SK-N-SH (cell line): ENCODE measurements at regions not wholly inside any gene's neighbourhood (a gene's known extent, or its start where the extent isn't known, plus 50 kb on each side); places are given as distances from the start of the nearest gene placed in this dataset.

Source experiments
- CTCF ChIA-PET: fragments of 300-600, 350-600 bp; formaldehyde crosslinking; extraction: SDS; loops from one replicate; lab custom pipeline; 2021; lab: Yijun Ruan, JAX
- POLR2A ChIA-PET: fragments of 350-600 bp; sonication (Branson Sonifier 250); formaldehyde crosslinking; extraction: SDS; loops from one replicate; lab custom pipeline; 2020; ENCODE audit warnings: antibody characterized with exemption, inconsistent platforms; lab: Yijun Ruan, JAX
- DNase-seq: peaks from one replicate; pipeline ENCODE4 v3.0.0; 2012
- H2AFZ ChIP-seq: fragments of 200-600 bp; sonication (generic); 2 replicates; pipeline ENCODE4 v1.8.1; 2016; ENCODE audit warnings: antibody characterized with exemption, mild to moderate bottlenecking, low read depth
- H3F3A ChIP-seq: fragments of 200-600 bp; sonication (generic); replicated peaks from 2 replicates; pipeline ENCODE3; 2016; ENCODE audit warnings: antibody characterized with exemption, mild to moderate bottlenecking; ENCODE audit not compliant: insufficient read depth
- H3K27ac ChIP-seq, 2 experiments: fragments of 200-500 bp in 1 of 2; fragments of 200-600 bp in 1 of 2; sonication (Bioruptor generic) in 1 of 2; sonication (generic), shearing (Covaris generic) in 1 of 2; 2 replicates each; pipeline versions ENCODE4 v1.5.1 to v1.6.1; 2014 to 2016; ENCODE audit warnings: low read depth in 2 of 2, inconsistent platforms in 1 of 2, low read length in 1 of 2, mild to moderate bottlenecking in 1 of 2, mixed read lengths in 1 of 2
- H3K27me3 ChIP-seq: fragments of 200-600 bp; sonication (generic), shearing (Covaris generic); 2 replicates; pipeline ENCODE4 v1.6.1; 2016; ENCODE audit warnings: mixed run types; ENCODE audit not compliant: insufficient read depth
- H3K36me3 ChIP-seq, 2 experiments: fragments of 200-500 bp in 1 of 2; fragments of 200-600 bp in 1 of 2; sonication (Bioruptor generic) in 1 of 2; sonication (generic) in 1 of 2; replicated peaks in 1 of 2; 2 replicates each; pipeline versions ENCODE3 to v1.5.1; 2014 to 2016; ENCODE audit warnings: low read length in 1 of 2, mild to moderate bottlenecking in 1 of 2; ENCODE audit not compliant: insufficient read depth in 2 of 2, control insufficient read depth in 1 of 2
- H3K4me1 ChIP-seq, 2 experiments: fragments of 200-500 bp in 1 of 2; fragments of 200-600 bp in 1 of 2; sonication (Bioruptor generic) in 1 of 2; sonication (generic), shearing (Covaris generic) in 1 of 2; 2 replicates each; pipeline versions ENCODE4 v1.5.1 to v1.6.1; 2014 to 2016; ENCODE audit warnings: low read depth in 1 of 2, low read length in 1 of 2, mixed run types in 1 of 2; ENCODE audit not compliant: insufficient read depth in 2 of 2, control insufficient read depth in 1 of 2
- H3K4me2 ChIP-seq: fragments of 200-600 bp; sonication (generic), shearing (Covaris generic); 2 replicates; pipeline ENCODE4 v1.6.1; 2017; ENCODE audit warnings: mixed run types
- H3K4me3 ChIP-seq, 2 experiments: fragments of 200-500 bp in 1 of 2; fragments of 200-600 bp in 1 of 2; sonication (Bioruptor generic) in 1 of 2; sonication (generic), shearing (Covaris generic) in 1 of 2; 2 replicates each; pipeline versions ENCODE4 v1.5.1 to v1.8.1; 2014 to 2016; ENCODE audit warnings: low read depth in 2 of 2, inconsistent platforms in 1 of 2, low read length in 1 of 2, mild to moderate bottlenecking in 1 of 2, mixed read lengths in 1 of 2, moderate library complexity in 1 of 2
- H3K79me2 ChIP-seq: fragments of 200-600 bp; sonication (generic); 2 replicates; pipeline ENCODE4 v1.8.1; 2017; ENCODE audit warnings: mild to moderate bottlenecking; ENCODE audit not compliant: insufficient read depth
- H3K9ac ChIP-seq: fragments of 200-600 bp; sonication (generic); 2 replicates; pipeline ENCODE4 v1.6.1; 2017; ENCODE audit warnings: mixed run types
- H3K9me2 ChIP-seq: fragments of 200-600 bp; sonication (generic); 2 replicates; pipeline ENCODE4 v1.6.1; 2017; ENCODE audit warnings: mixed run types
- H3K9me3 ChIP-seq: fragments of 200-600 bp; sonication (generic); 2 replicates; pipeline ENCODE4 v1.6.1; 2017; ENCODE audit warnings: mixed run types, mild to moderate bottlenecking, moderate library complexity
- H4K20me1 ChIP-seq: fragments of 200-600 bp; sonication (generic); 2 replicates; pipeline ENCODE4 v1.6.1; 2017; ENCODE audit warnings: mild to moderate bottlenecking, mixed run types; ENCODE audit not compliant: insufficient read depth
- FOXM1 ChIP-seq: IDR thresholded peaks from 2 replicates; pipeline ENCODE4 v1.4.0; 2012; ENCODE audit warnings: low read depth, mild to moderate bottlenecking
- NFIC ChIP-seq: IDR thresholded peaks from 2 replicates; pipeline ENCODE4 v1.4.0; 2012; ENCODE audit warnings: borderline replicate concordance
- NRF1 ChIP-seq: IDR thresholded peaks from 2 replicates; pipeline ENCODE4 v1.6.1; 2012; ENCODE audit warnings: low read depth, mild to moderate bottlenecking, low read length
- RFX5 ChIP-seq: IDR thresholded peaks from 2 replicates; pipeline ENCODE4 v1.6.1; 2012; ENCODE audit warnings: mild to moderate bottlenecking, improper control_type of control experiment, low read length
- RXRA ChIP-seq: IDR thresholded peaks from 2 replicates; pipeline ENCODE4 v1.4.0; 2012; ENCODE audit warnings: low read depth, mild to moderate bottlenecking, borderline replicate concordance
- SMC3 ChIP-seq: IDR thresholded peaks from 2 replicates; pipeline ENCODE4 v1.6.1; 2012; ENCODE audit warnings: low read depth, low read length, improper control_type of control experiment
- TAF1 ChIP-seq: IDR thresholded peaks from 2 replicates; pipeline ENCODE4 v1.6.1; 2012; ENCODE audit warnings: low read depth, mild to moderate bottlenecking, low read length, moderate library complexity, borderline replicate concordance
- TCF12 ChIP-seq: IDR thresholded peaks from 2 replicates; pipeline ENCODE4 v1.4.0; 2012
- TEAD4 ChIP-seq: IDR thresholded peaks from 2 replicates; pipeline ENCODE4 v1.4.0; 2012; ENCODE audit warnings: mild to moderate bottlenecking, borderline replicate concordance; ENCODE audit not compliant: insufficient read depth
- WGBS: methylation state at CpG from one replicate; pipeline ENCODE4 v1.1.6; 2017; ENCODE audit warnings: low lambda C conversion rate; 5-methylcytosine and 5-hydroxymethylcytosine counted together
- TF ChIP-seq, protein P1 (sequence below): fragments of 150-350 bp; IDR thresholded peaks from 2 replicates; pipeline ENCODE4 v1.6.1; 2016; ENCODE audit warnings: mild to moderate bottlenecking, low read depth, low read length
- TF ChIP-seq, protein P2 (sequence below): fragments of 200-600 bp; sonication (generic); IDR thresholded peaks from 2 replicates; pipeline ENCODE4 v1.6.1; 2017; ENCODE audit warnings: antibody characterized with exemption, mild to moderate bottlenecking, moderate library complexity

DNA sequence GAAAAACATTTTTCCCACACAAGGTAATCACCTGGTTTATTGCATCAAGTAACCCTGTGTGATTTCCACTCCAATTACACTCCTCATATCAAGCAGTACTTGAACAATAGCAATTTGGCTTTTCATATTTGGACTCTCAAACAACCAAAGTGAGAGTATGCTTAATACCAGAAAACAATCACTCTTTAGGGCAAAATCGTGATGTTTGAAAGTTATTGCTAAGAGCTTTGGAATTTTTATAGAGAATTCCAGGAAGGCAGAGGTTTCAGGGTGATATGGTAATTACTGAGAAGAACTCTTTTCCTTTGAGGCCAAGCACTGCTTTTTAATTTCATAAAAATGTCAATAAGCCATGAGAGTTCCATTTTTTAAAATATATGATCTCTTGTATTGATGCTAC is 779.5 kb upstream of the LRRTM1 start:
- Histone ChIP-seq H3F3A (no peaks in the 10 kb centered on the region), H4K20me1 (no peaks in the 10 kb centered on the region), H3K9me2 (no peaks in the 10 kb centered on the region), H3K79me2 (no peaks in the 10 kb centered on the region), H3K27ac (no peak overlapping the region), H3K9ac (no peak overlapping the region), H3K4me3 (no peak overlapping the region), H3K36me3 (no peaks in the 10 kb centered on the region), H3K4me1 (no peaks in the 10 kb centered on the region), H3K4me2 (no peak overlapping the region), H3K27me3 (no peaks in the 10 kb centered on the region), H2AFZ (no peak overlapping the region), H3K9me3 (no peaks in the 10 kb centered on the region)
- WGBS = 0% methylated on average over 1 of the region's 1 CpG
- ChIA-PET POLR2A (no interaction called here), CTCF (no interaction called here)
- DNase-seq = no peak
- TF ChIP-seq SMC3 (no peak), FOXM1 (no peak)

DNA sequence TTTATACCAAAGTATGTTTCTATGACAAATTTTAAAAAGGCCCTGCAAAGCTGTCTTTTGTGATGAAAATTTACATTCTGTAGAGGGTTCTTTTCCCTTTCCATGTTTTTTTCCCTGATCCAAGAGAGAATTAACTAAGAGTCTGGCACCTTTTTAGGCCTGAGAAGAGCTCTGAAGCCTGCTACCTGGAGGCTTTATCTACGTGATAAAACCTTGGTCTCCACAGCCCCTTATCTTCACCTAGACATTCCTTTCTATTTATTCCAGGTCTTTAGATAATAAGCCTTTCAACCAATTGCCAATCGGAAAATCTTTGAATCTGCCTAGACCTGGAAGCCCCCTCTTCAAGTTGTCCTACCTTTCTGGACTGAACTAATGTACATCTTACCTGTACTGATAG is 774.1 kb upstream of the LRRTM1 start:
- no peak overlapping the region for H3K4me2 ChIP-seq
- POLR2A ChIA-PET = no interaction called here
- H3K4me1 ChIP-seq = no peaks in the 10 kb centered on the region
- CTCF ChIA-PET = interaction anchor here (0.5 to 1.2 kb wide), 3 partner anchors 11 to 188 kb away, joined by 3 to 4 read pairs (median 3); no protein-coding TSS in a partner anchor
- H3K9me2 ChIP-seq = no peaks in the 10 kb centered on the region
- H3K36me3 ChIP-seq = no peaks in the 10 kb centered on the region
- no peaks in the 10 kb centered on the region for H3F3A ChIP-seq
- no peaks in the 10 kb centered on the region for H4K20me1 ChIP-seq
- no peak overlapping the region for H3K4me3 ChIP-seq
- TF ChIP-seq RXRA (no peak), RFX5 (no peak), TAF1 (no peak), TEAD4 (no peak), NFIC (no peak), TCF12 (no peak), SMC3 (no peak), NRF1 (no peak)
- TF ChIP-seq, protein P1, sequence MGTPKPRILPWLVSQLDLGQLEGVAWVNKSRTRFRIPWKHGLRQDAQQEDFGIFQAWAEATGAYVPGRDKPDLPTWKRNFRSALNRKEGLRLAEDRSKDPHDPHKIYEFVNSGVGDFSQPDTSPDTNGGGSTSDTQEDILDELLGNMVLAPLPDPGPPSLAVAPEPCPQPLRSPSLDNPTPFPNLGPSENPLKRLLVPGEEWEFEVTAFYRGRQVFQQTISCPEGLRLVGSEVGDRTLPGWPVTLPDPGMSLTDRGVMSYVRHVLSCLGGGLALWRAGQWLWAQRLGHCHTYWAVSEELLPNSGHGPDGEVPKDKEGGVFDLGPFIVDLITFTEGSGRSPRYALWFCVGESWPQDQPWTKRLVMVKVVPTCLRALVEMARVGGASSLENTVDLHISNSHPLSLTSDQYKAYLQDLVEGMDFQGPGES = no peak
- TF ChIP-seq, protein P2, sequence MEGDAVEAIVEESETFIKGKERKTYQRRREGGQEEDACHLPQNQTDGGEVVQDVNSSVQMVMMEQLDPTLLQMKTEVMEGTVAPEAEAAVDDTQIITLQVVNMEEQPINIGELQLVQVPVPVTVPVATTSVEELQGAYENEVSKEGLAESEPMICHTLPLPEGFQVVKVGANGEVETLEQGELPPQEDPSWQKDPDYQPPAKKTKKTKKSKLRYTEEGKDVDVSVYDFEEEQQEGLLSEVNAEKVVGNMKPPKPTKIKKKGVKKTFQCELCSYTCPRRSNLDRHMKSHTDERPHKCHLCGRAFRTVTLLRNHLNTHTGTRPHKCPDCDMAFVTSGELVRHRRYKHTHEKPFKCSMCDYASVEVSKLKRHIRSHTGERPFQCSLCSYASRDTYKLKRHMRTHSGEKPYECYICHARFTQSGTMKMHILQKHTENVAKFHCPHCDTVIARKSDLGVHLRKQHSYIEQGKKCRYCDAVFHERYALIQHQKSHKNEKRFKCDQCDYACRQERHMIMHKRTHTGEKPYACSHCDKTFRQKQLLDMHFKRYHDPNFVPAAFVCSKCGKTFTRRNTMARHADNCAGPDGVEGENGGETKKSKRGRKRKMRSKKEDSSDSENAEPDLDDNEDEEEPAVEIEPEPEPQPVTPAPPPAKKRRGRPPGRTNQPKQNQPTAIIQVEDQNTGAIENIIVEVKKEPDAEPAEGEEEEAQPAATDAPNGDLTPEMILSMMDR = no peak
- no peak overlapping the region for H3K27ac ChIP-seq
- no peaks in the 10 kb centered on the region for H3K9me3 ChIP-seq
- DNase-seq = no peak
- WGBS = 0% methylated on average over 2 of the region's 2 CpGs
- H3K9ac ChIP-seq = no peak overlapping the region
- H3K27me3 ChIP-seq = no peaks in the 10 kb centered on the region
- no peak overlapping the region for H2AFZ ChIP-seq
- H3K79me2 ChIP-seq = no peaks in the 10 kb centered on the region
